ENCODE measurements at regions not wholly inside any gene's neighbourhood (a gene's known extent, or its start where the extent isn't known, plus 50 kb on each side); places are given as distances from the start of the nearest gene placed in this dataset.

- no peaks in the 10 kb centered on the region for H3K4me1 ChIP-seq (ENCODE audit: control insufficient read depth in 1 of 2, insufficient read depth in 2 of 2, low read length in 2 of 2)
- DNase-seq (ENCODE audit: low read depth, low spot score) (no peak), ATAC-seq (no peak)
- no peaks in the 10 kb centered on the region for H3K36me3 ChIP-seq (ENCODE audit: control insufficient read depth in 1 of 2, insufficient read depth in 2 of 2, low read length in 2 of 2)
- H3K27ac ChIP-seq (ENCODE audit: low read depth, low read length): no peak overlapping the region
- no peaks in the 10 kb centered on the region for H3K27me3 ChIP-seq (ENCODE audit: insufficient read depth, low read length)
- no peaks in the 10 kb centered on the region for H3K79me2 ChIP-seq (ENCODE audit: insufficient read depth, low read length)
- H3K9ac ChIP-seq (ENCODE audit: low read length): no peak overlapping the region
- ChIA-PET POLR2A (no interaction called here), CTCF (no interaction called here), RAD21 (ENCODE audit: low non-redundant PET in 1 of 2, low total read pairs in 2 of 2, uncharacterized antibody in 2 of 2, unreplicated experiment in 2 of 2) (no interaction called here)
- intact Hi-C loops (cut with micrococcal nuclease): no loop called here
- H4K20me1 ChIP-seq (ENCODE audit: insufficient read depth): no peaks in the 10 kb centered on the region; the same call in 1 of the 2 replicates
- no peak overlapping the region for H3K4me2 ChIP-seq (ENCODE audit: low read length)
- H3K9me2 ChIP-seq (ENCODE audit: insufficient read depth): no peaks in the 10 kb centered on the region
- no TSS peak for BruUV-seq (replicated peaks)
- no peak overlapping the region for H3K4me3 ChIP-seq (replicated peaks in 1 of 2; ENCODE audit: low read depth in 1 of 2, low read length in 2 of 2)
- no peaks in the 10 kb centered on the region for H3K9me3 ChIP-seq (ENCODE audit: control insufficient read depth in 1 of 2, insufficient read depth in 1 of 2, low read depth in 1 of 2, low read length in 2 of 2)
- H2AFZ ChIP-seq (ENCODE audit: low read depth, low read length, poor library complexity, severe bottlenecking): no peak overlapping the region
- no peak for TF ChIP-seq RAD21 (IDR thresholded peaks at IDR 0.05; ENCODE audit: low read depth)
- TF ChIP-seq ELF1 (IDR thresholded peaks at IDR 0.05; ENCODE audit: borderline replicate concordance, low read depth): no peak
- no peak for TF ChIP-seq FOSL1 (IDR thresholded peaks at IDR 0.05; ENCODE audit: low read depth)
- TF ChIP-seq SRF (IDR thresholded peaks at IDR 0.05; ENCODE audit: low read depth): no peak
- no peak for TF ChIP-seq EZH2phosphoT487 (IDR thresholded peaks at IDR 0.05; ENCODE audit: borderline replicate concordance)
Measured at GRCh38 chr13:89496478-89496877, 1825.3 kb downstream of the SLITRK5 start.

- ChIA-PET RAD21 (ENCODE audit: low non-redundant PET in 1 of 2, low total read pairs in 2 of 2, uncharacterized antibody in 2 of 2, unreplicated experiment in 2 of 2) (no interaction called here), CTCF (no interaction called here)
- no peaks in the 10 kb centered on the region for H3K79me2 ChIP-seq (ENCODE audit: insufficient read depth, low read length)
Measured at GRCh38 chr13:89497658-89498057, 1826.5 kb downstream of the SLITRK5 start.

More at GRCh38 chr13:89497658-89498057, 1826.5 kb downstream of the SLITRK5 start:
- Histone ChIP-seq H3K4me3 (replicated peaks in 1 of 2; ENCODE audit: low read depth in 1 of 2, low read length in 2 of 2) (no peak overlapping the region), H2AFZ (ENCODE audit: low read depth, low read length, poor library complexity, severe bottlenecking) (no peak overlapping the region), H3K27ac (ENCODE audit: low read depth, low read length) (no peak overlapping the region), H4K20me1 (ENCODE audit: insufficient read depth) (no peaks in the 10 kb centered on the region; the same call in 1 of the 2 replicates), H3K4me1 (ENCODE audit: control insufficient read depth in 1 of 2, insufficient read depth in 2 of 2, low read length in 2 of 2) (no peaks in the 10 kb centered on the region), H3K9me3 (ENCODE audit: control insufficient read depth in 1 of 2, insufficient read depth in 1 of 2, low read depth in 1 of 2, low read length in 2 of 2) (no peaks in the 10 kb centered on the region), H3K9me2 (ENCODE audit: insufficient read depth) (no peaks in the 10 kb centered on the region), H3K36me3 (ENCODE audit: control insufficient read depth in 1 of 2, insufficient read depth in 2 of 2, low read length in 2 of 2) (no peaks in the 10 kb centered on the region), H3K27me3 (ENCODE audit: insufficient read depth, low read length) (no peaks in the 10 kb centered on the region), H3K4me2 (ENCODE audit: low read length) (no peak overlapping the region), H3K9ac (ENCODE audit: low read length) (no peak overlapping the region)
- POLR2A ChIA-PET: no interaction called here
- ATAC-seq (no peak), DNase-seq (ENCODE audit: low read depth, low spot score) (no peak)
- intact Hi-C loops (cut with micrococcal nuclease): no loop called here
- TF ChIP-seq YY1 (IDR thresholded peaks at IDR 0.05; ENCODE audit: extremely low read depth, insufficient replicate concordance, low read depth, low read length) (no peak), ZNF274 (IDR thresholded peaks at IDR 0.05; ENCODE audit: low read depth, low read length) (no peak), SIN3A (IDR thresholded peaks at IDR 0.05; ENCODE audit: low read depth) (no peak), CBX3 (IDR thresholded peaks at IDR 0.05; ENCODE audit: low read depth) (no peak), POLR2A (IDR thresholded peaks at IDR 0.05; ENCODE audit: borderline replicate concordance, extremely low read depth, insufficient read depth, insufficient read length) (no peak), POLR2AphosphoS5 (IDR thresholded peaks at IDR 0.05; ENCODE audit: low read depth, low read length) (no peak), CTCF (IDR thresholded peaks at IDR 0.05 in 2 of 3, conservative IDR thresholded peaks at IDR 0.05 in 1 of 3; ENCODE audit: borderline replicate concordance in 1 of 3, insufficient read depth in 1 of 3, low read depth in 2 of 3, low read length in 2 of 3) (no peak), SP1 (IDR thresholded peaks at IDR 0.05; ENCODE audit: low read depth) (no peak), RAD21 (IDR thresholded peaks at IDR 0.05; ENCODE audit: low read depth) (no peak)
- no TSS peak for BruUV-seq (replicated peaks)

Data from HCT116 (cell line).